Activated CD4-positive, alpha-beta T cell treated with anti-CD3 and anti-CD28 coated beads, Interleukin-2, amount 50 U/mL, for 24 hours (primary cell): ENCODE measurements at regions not wholly inside any gene's neighbourhood (a gene's known extent, or its start where the extent isn't known, plus 50 kb on each side); places are given as distances from the start of the nearest gene placed in this dataset.

Experiments
- DNase-seq, 2 donors: peaks; one replicate each; pipeline ENCODE4 v3.0.0-alpha.2; 2020; ENCODE audit warnings: low read depth in 1 of 2, low spot score in 1 of 2

GRCh38 chr15:62920682-62921502 is 121.7 kb upstream of the TPM1 start:
- no peak for DNase-seq

- no peak for DNase-seq
Observed at GRCh38 chr15:62922514-62922913, 120.0 kb upstream of the TPM1 start.

GRCh38 chr15:62925875-62926274 is 116.7 kb upstream of the TPM1 start:
- DNase-seq: no peak

GRCh38 chr15:62927196-62927595 is 115.4 kb upstream of the TPM1 start:
- no peak for DNase-seq

GRCh38 chr15:62927836-62928235 is 114.7 kb upstream of the TPM1 start:
- no peak for DNase-seq

- no peak for DNase-seq
Observed at GRCh38 chr15:62928242-62928999, 114.1 kb upstream of the TPM1 start.

- no peak for DNase-seq
Observed at GRCh38 chr15:62929000-62929357, 113.6 kb upstream of the TPM1 start.

- no peak for DNase-seq
Observed at GRCh38 chr15:62931650-62932049, 110.9 kb upstream of the TPM1 start.

- DNase-seq: no peak
Observed at GRCh38 chr15:62932436-62932835, 110.1 kb upstream of the TPM1 start.

GRCh38 chr15:62933386-62933785 is 109.2 kb upstream of the TPM1 start:
- DNase-seq: no peak

- no peak for DNase-seq
Observed at GRCh38 chr15:62934236-62934971, 108.1 kb upstream of the TPM1 start.

GRCh38 chr15:62935300-62936081 is 107.1 kb upstream of the TPM1 start:
- DNase-seq: no peak

- no peak for DNase-seq
Observed at GRCh38 chr15:62938825-62939224, 103.7 kb upstream of the TPM1 start.

- no peak for DNase-seq
Observed at GRCh38 chr15:62940093-62940754, 102.3 kb upstream of the TPM1 start.

- DNase-seq: no peak
Observed at GRCh38 chr15:62940755-62941361, 101.7 kb upstream of the TPM1 start.

GRCh38 chr15:62941699-62942098 is 100.8 kb upstream of the TPM1 start:
- DNase-seq: no peak

GRCh38 chr15:62942428-62942827 is 100.1 kb upstream of the TPM1 start:
- DNase-seq: no peak

- no peak for DNase-seq
Observed at GRCh38 chr15:62945063-62945462, 97.5 kb upstream of the TPM1 start.

- no peak for DNase-seq
Observed at GRCh38 chr15:62945760-62946159, 96.8 kb upstream of the TPM1 start.

GRCh38 chr15:62946940-62947339 is 95.6 kb upstream of the TPM1 start:
- DNase-seq: no peak
